H9 (cell line): ENCODE measurements at regions not wholly inside any gene's neighbourhood (a gene's known extent, or its start where the extent isn't known, plus 50 kb on each side); places are given as distances from the start of the nearest gene placed in this dataset.

Experiments used
- DNase-seq: peaks from one replicate; pipeline ENCODE4 v3.0.0-alpha.2; 2017
- H2AFZ ChIP-seq: one replicate; pipeline ENCODE4 v1.6.1; 2013; ENCODE audit warnings: mild to moderate bottlenecking, low read length, control low read depth, moderate library complexity
- H2AK5ac ChIP-seq: 2 replicates; pipeline ENCODE4 v1.6.1; 2013; ENCODE audit warnings: low read length, control low read depth, mixed read lengths; ENCODE audit not compliant: insufficient read length
- H2BK120ac ChIP-seq: one replicate; pipeline ENCODE4 v1.6.1; 2013; ENCODE audit warnings: low read depth, mild to moderate bottlenecking, low read length, control low read depth, inconsistent platforms; ENCODE audit not compliant: poor library complexity, severe bottlenecking
- H2BK12ac ChIP-seq: 2 replicates; pipeline ENCODE4 v1.6.1; 2013; ENCODE audit warnings: low read length, control low read depth, mixed read lengths, low read depth; ENCODE audit not compliant: insufficient read length
- H2BK15ac ChIP-seq: 2 replicates; pipeline ENCODE4 v1.6.1; 2013; ENCODE audit warnings: low read depth, low read length, control low read depth
- H2BK20ac ChIP-seq: one replicate; pipeline ENCODE4 v1.6.1; 2013; ENCODE audit warnings: low read depth, mild to moderate bottlenecking, low read length, control low read depth, inconsistent platforms; ENCODE audit not compliant: poor library complexity, severe bottlenecking
- H2BK5ac ChIP-seq: 2 replicates; pipeline ENCODE4 v1.6.1; 2013; ENCODE audit warnings: low read length, control low read depth, mixed read lengths; ENCODE audit not compliant: insufficient read length
- H3K14ac ChIP-seq: 2 replicates; pipeline ENCODE4 v1.6.1; 2013; ENCODE audit warnings: low read length, control low read depth; ENCODE audit not compliant: insufficient read depth
- H3K18ac ChIP-seq: 2 replicates; pipeline ENCODE4 v1.6.1; 2013; ENCODE audit warnings: low read depth, mild to moderate bottlenecking, mixed read lengths, low read length, control low read depth; ENCODE audit not compliant: insufficient read length
- H3K23ac ChIP-seq: 2 replicates; pipeline ENCODE4 v1.6.1; 2013; ENCODE audit warnings: low read length, control low read depth, mixed read lengths, low read depth; ENCODE audit not compliant: insufficient read length
- H3K23me2 ChIP-seq: 2 replicates; pipeline ENCODE4 v1.6.1; 2013; ENCODE audit warnings: low read depth, mild to moderate bottlenecking, mixed read lengths, low read length, control low read depth; ENCODE audit not compliant: insufficient read length, poor library complexity, severe bottlenecking
- H3K27ac ChIP-seq: 2 replicates; pipeline ENCODE4 v1.5.1; 2013; ENCODE audit warnings: low read length, control low read depth, mixed read lengths, low read depth; ENCODE audit not compliant: insufficient read length
- H3K27me3 ChIP-seq: 2 replicates; pipeline ENCODE4 v1.6.1; 2013; ENCODE audit warnings: low read length, control low read depth, inconsistent platforms; ENCODE audit not compliant: insufficient read depth
- H3K4ac ChIP-seq: 2 replicates; pipeline ENCODE4 v1.6.1; 2013; ENCODE audit warnings: low read depth, mild to moderate bottlenecking, control low read depth, inconsistent platforms, low read length, moderate library complexity
- H3K4me1 ChIP-seq: 2 replicates; pipeline ENCODE4 v1.6.1; 2013; ENCODE audit warnings: low read length, control low read depth, inconsistent platforms; ENCODE audit not compliant: insufficient read depth
- H3K4me2 ChIP-seq: 2 replicates; pipeline ENCODE4 v1.6.1; 2013; ENCODE audit warnings: low read length, control low read depth, mixed read lengths; ENCODE audit not compliant: insufficient read length, insufficient read depth
- H3K56ac ChIP-seq: 2 replicates; pipeline ENCODE4 v1.6.1; 2013; ENCODE audit warnings: low read depth, mild to moderate bottlenecking, mixed read lengths, low read length, control low read depth; ENCODE audit not compliant: insufficient read length
- H3K79me1 ChIP-seq: 2 replicates; pipeline ENCODE4 v1.6.1; 2013; ENCODE audit warnings: low read depth, mild to moderate bottlenecking, moderate library complexity, low read length, control low read depth, inconsistent platforms; ENCODE audit not compliant: insufficient read depth, poor library complexity, severe bottlenecking
- H3K79me2 ChIP-seq: 2 replicates; pipeline ENCODE4 v1.6.1; 2013; ENCODE audit warnings: low read length, control low read depth, inconsistent platforms; ENCODE audit not compliant: insufficient read depth
- H3K9ac ChIP-seq: 2 replicates; pipeline ENCODE4 v1.6.1; 2013; ENCODE audit warnings: low read length, control low read depth, mixed read lengths; ENCODE audit not compliant: insufficient read length; ENCODE audit errors: extremely low read depth
- H3K9me3 ChIP-seq: one replicate; pipeline ENCODE4 v1.6.1; 2013; ENCODE audit warnings: low read depth, low read length, inconsistent platforms; ENCODE audit not compliant: control insufficient read depth
- H3T11ph ChIP-seq: one replicate; pipeline ENCODE4 v1.6.1; 2013; ENCODE audit warnings: mild to moderate bottlenecking, low read length, control low read depth, inconsistent platforms
- H4K20me1 ChIP-seq: one replicate; pipeline ENCODE4 v1.6.1; 2013; ENCODE audit not compliant: control insufficient read depth, insufficient read length, insufficient read depth
- H4K5ac ChIP-seq: 2 replicates; pipeline ENCODE4 v1.6.1; 2013; ENCODE audit warnings: low read depth, mild to moderate bottlenecking, mixed read lengths, low read length, control low read depth; ENCODE audit not compliant: insufficient read length
- H4K8ac ChIP-seq: replicated peaks from 2 replicates; pipeline ENCODE4 v1.6.1; 2013; ENCODE audit warnings: low read length, control low read depth, mixed read lengths, low read depth; ENCODE audit not compliant: insufficient read length
- H4K91ac ChIP-seq: 2 replicates; pipeline ENCODE4 v1.6.1; 2013; ENCODE audit warnings: low read depth, mild to moderate bottlenecking, moderate library complexity, mixed read lengths, low read length, control low read depth; ENCODE audit not compliant: insufficient read length
- H3K27ac Mint-ChIP-seq, 3 experiments: 2 replicates in 2 of 3; 3 replicates in 1 of 3; pipeline ENCODE4 v1.8.0; 2020 to 2021; ENCODE audit warnings: mixed read lengths in 3 of 3, mild to moderate bottlenecking in 1 of 3, moderate library complexity in 1 of 3
- H3K27me3 Mint-ChIP-seq: 2 replicates; pipeline ENCODE4 v1.8.0; 2021; ENCODE audit warnings: low read depth, mild to moderate bottlenecking, moderate library complexity, mixed read lengths
- H3K36me3 Mint-ChIP-seq, 3 experiments: 2 replicates in 2 of 3; 3 replicates in 1 of 3; pipeline ENCODE4 v1.8.0; 2020 to 2021; ENCODE audit warnings: low read depth in 3 of 3, mixed read lengths in 3 of 3; ENCODE audit not compliant: insufficient read depth in 1 of 3
- H3K4me1 Mint-ChIP-seq, 2 experiments: 2 replicates each; pipeline ENCODE4 v1.8.0; 2020; ENCODE audit warnings: mixed read lengths in 2 of 2
- H3K4me3 Mint-ChIP-seq, 2 experiments: 2 replicates in 1 of 2; 3 replicates in 1 of 2; pipeline ENCODE4 v1.8.0; 2020 to 2021; ENCODE audit warnings: mild to moderate bottlenecking in 2 of 2, mixed read lengths in 2 of 2, moderate library complexity in 1 of 2
- H3K9me3 Mint-ChIP-seq, 2 experiments: 2 replicates in 1 of 2; 3 replicates in 1 of 2; pipeline ENCODE4 v1.8.0; 2020; ENCODE audit warnings: mild to moderate bottlenecking in 2 of 2, mixed read lengths in 2 of 2, moderate library complexity in 1 of 2
- CTCF ChIP-seq: fragments of 200-600 bp; sonication (generic); conservative IDR thresholded peaks from 3 replicates; pipeline ENCODE4 v1.8.0; 2021; ENCODE audit warnings: antibody characterized with exemption, mild to moderate bottlenecking
- WGBS: extraction: QIAGEN DNeasy Blood & Tissue Kit; methylation state at CpG from one replicate; pipeline ENCODE4 v1.1.7; 2013; ENCODE audit warnings: missing lambda C conversion rate, low lambda C conversion rate, mixed read lengths; ENCODE audit not compliant: insufficient read length; ENCODE audit errors: extremely low coverage; 5-methylcytosine and 5-hydroxymethylcytosine counted together

GRCh38 chrX:87846956-87847355, 329.4 kb downstream of the KLHL4 start:
- no peak for DNase-seq
- Histone ChIP-seq H3K56ac (no peak overlapping the region), H3K23ac (no peak overlapping the region), H3K27ac (no peak overlapping the region), H3K27me3 (no peaks in the 10 kb centered on the region), H3K18ac (no peak overlapping the region), H3K79me1 (no peaks in the 10 kb centered on the region), H2AK5ac (no peak overlapping the region), H3K23me2 (no peaks in the 10 kb centered on the region), H3K9me3 (no peaks in the 10 kb centered on the region), H3T11ph (no peak overlapping the region), H3K79me2 (no peaks in the 10 kb centered on the region), H2BK5ac (no peak overlapping the region), H3K4ac (no peak overlapping the region), H2AFZ (no peak overlapping the region), H2BK20ac (no peak overlapping the region), H3K4me1 (no peaks in the 10 kb centered on the region), H3K4me2 (no peak overlapping the region), H4K20me1 (no peaks in the 10 kb centered on the region), H4K91ac (no peak overlapping the region), H2BK120ac (no peak overlapping the region), H4K8ac (no peak overlapping the region), H2BK12ac (no peak overlapping the region), H3K14ac (no peak overlapping the region), H4K5ac (no peak overlapping the region), H2BK15ac (no peak overlapping the region), H3K9ac (no peak overlapping the region)
- peaks cover 0 to 14% (median 5%) of the 10 kb centered on the region in 3 experiments; a peak in 4 of 7 replicates for H3K36me3 Mint-ChIP-seq
- H3K9me3 Mint-ChIP-seq, result peaks cover 9 to 16% of the 10 kb centered on the region in 2 experiments; a peak in 4 of 5 replicates
- H3K27ac Mint-ChIP-seq, result no peak overlapping the region
- H3K4me3 Mint-ChIP-seq, result no peak overlapping the region
- H3K4me1 Mint-ChIP-seq, result no peaks in the 10 kb centered on the region
- TF ChIP-seq CTCF, result no peak
- no peaks in the 10 kb centered on the region for H3K27me3 Mint-ChIP-seq
- no CpG with 5 or more reads among the region's 1 CpG for WGBS
